ENCODE measurements at regions not wholly inside any gene's neighbourhood (a gene's known extent, or its start where the extent isn't known, plus 50 kb on each side); places are given as distances from the start of the nearest gene placed in this dataset.
"Not testable (repeated sequence)": the region's sequence is repeated elsewhere in the genome, so short reads cannot be mapped to it uniquely, and the experiment has no call there.

DNA sequence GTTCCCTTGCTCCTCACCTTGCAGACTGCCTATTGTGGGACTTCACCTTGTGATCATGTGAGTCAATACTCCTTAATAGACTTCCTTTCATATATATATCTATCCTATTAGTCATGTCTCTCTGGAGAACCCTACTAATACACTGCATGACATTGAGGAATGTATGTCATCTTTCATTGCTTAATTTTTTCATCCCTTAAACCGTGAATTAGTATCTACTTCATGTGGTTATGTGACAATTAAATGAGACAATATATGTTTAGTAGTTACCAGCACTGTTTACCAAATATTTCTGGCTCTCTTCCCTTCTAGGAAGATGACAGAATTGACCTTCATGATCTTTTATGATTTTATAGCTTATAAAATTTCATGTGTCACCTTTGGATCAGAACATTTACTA, 759.5 kb downstream of the GRXCR1 start:
- TF ChIP-seq, protein P1, sequence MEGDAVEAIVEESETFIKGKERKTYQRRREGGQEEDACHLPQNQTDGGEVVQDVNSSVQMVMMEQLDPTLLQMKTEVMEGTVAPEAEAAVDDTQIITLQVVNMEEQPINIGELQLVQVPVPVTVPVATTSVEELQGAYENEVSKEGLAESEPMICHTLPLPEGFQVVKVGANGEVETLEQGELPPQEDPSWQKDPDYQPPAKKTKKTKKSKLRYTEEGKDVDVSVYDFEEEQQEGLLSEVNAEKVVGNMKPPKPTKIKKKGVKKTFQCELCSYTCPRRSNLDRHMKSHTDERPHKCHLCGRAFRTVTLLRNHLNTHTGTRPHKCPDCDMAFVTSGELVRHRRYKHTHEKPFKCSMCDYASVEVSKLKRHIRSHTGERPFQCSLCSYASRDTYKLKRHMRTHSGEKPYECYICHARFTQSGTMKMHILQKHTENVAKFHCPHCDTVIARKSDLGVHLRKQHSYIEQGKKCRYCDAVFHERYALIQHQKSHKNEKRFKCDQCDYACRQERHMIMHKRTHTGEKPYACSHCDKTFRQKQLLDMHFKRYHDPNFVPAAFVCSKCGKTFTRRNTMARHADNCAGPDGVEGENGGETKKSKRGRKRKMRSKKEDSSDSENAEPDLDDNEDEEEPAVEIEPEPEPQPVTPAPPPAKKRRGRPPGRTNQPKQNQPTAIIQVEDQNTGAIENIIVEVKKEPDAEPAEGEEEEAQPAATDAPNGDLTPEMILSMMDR (IDR thresholded peaks at IDR 0.05): no peak
- no peak overlapping the region for H3K4me3 ChIP-seq (ENCODE audit: low read depth, low read length)
- H3K9ac ChIP-seq: no peak overlapping the region
- H3K9me3 ChIP-seq (ENCODE audit: control insufficient read depth, low read length): no peaks in the 10 kb centered on the region
- H3K27ac ChIP-seq: no peak overlapping the region
- no peaks in the 10 kb centered on the region for H3K79me2 ChIP-seq
- no peaks in the 10 kb centered on the region for H3K4me1 ChIP-seq
- no peaks in the 10 kb centered on the region for H3K27me3 ChIP-seq (ENCODE audit: control insufficient read depth, insufficient read depth, low read length)
- no peak overlapping the region for H2AFZ ChIP-seq
- H3K36me3 ChIP-seq (ENCODE audit: control insufficient read depth, insufficient read depth, low read length): no peaks in the 10 kb centered on the region
- no peak overlapping the region for H3K4me2 ChIP-seq (ENCODE audit: low read length)

DNA sequence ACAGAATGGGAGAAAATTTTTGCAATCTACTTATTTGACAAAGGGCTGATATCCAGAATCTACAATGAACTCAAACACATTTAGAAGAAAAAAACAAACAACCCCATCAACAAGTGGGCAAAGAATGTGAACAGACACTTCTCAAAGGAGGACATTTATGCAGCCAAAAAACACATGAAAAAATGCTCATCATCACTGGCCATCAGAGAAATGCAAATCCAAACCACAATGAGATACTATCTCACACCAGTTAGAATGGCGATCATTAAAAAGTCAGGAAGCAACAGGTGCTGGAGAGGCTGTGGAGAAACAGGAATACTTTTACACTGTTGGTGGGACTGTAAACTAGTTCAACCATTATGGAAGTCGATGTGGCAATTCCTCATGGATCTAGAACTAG, 767.0 kb downstream of the GRXCR1 start:
- not testable (repeated sequence) for H3K4me2 ChIP-seq (ENCODE audit: low read length); H3K27me3 ChIP-seq (ENCODE audit: control insufficient read depth, insufficient read depth, low read length); H3K9ac ChIP-seq; H3K27ac ChIP-seq; H3K79me2 ChIP-seq; H3K4me1 ChIP-seq; H3K9me3 ChIP-seq (ENCODE audit: control insufficient read depth, low read length); H2AFZ ChIP-seq; H3K36me3 ChIP-seq (ENCODE audit: control insufficient read depth, insufficient read depth, low read length); H3K4me3 ChIP-seq (ENCODE audit: low read depth, low read length)

DNA sequence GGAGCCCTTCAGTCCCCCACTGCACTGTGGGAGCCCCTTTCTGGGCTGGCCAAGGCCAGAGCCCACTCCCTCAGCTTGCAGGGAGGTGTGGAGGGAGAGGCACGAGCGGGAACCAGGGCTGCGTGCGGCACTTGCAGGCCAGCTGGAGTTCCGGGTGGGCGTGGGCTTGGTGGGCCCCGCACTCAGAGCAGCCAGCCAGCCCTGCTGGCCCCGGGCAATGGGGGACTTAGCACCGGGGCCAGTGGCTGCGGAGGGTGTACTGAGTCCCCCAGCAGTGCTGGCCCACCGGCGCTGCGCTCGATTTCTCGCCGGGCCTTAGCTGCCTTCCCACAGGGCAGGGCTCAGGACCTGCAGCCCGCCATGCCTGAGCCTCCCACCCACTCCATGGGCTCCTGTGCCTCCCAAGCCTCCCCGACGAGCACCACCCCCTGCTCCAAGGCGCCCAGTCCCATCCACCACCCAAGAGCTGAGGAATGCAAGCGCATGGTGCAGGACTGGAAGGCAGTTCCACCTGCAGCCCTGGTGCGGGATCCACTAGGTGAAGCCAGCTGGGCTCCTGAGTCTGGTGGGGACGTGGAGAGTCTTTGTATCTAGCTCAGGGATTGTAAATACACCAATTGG, 776.2 kb downstream of the KCTD8 start:
- H2AFZ ChIP-seq; H3K4me1 ChIP-seq; H3K36me3 ChIP-seq (ENCODE audit: control insufficient read depth, insufficient read depth, low read length); H3K9ac ChIP-seq; H3K4me2 ChIP-seq (ENCODE audit: low read length); H3K4me3 ChIP-seq (ENCODE audit: low read depth, low read length); H3K27me3 ChIP-seq (ENCODE audit: control insufficient read depth, insufficient read depth, low read length); H3K27ac ChIP-seq; H3K9me3 ChIP-seq (ENCODE audit: control insufficient read depth, low read length); H3K79me2 ChIP-seq: not testable (repeated sequence)

DNA sequence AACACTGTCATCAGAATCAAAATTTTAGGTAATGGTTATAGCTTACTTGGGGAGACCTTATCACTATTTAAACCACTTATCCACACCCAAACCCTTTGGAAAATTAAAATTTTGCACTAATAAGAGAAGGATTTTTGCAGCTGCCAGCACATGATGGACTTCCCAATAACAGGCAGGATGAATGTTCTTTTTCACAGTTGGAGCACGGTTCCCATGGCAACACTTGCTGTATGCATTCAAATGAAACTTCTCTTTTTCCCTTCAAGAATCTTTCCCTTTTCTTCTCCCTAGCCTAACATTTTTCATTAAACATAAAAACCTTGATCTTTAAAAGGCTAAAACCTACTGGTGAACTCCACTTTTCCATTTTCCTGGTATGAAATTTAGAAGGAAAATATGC, 768.2 kb downstream of the KCTD8 start:
- H3K27ac ChIP-seq: no peak overlapping the region
- H3K9me3 ChIP-seq (ENCODE audit: control insufficient read depth, low read length): no peaks in the 10 kb centered on the region
- TF ChIP-seq, protein P1 (IDR thresholded peaks at IDR 0.05): no peak
- H3K9ac ChIP-seq: no peak overlapping the region
- H3K79me2 ChIP-seq: no peaks in the 10 kb centered on the region
- no peak overlapping the region for H3K4me3 ChIP-seq (ENCODE audit: low read depth, low read length)
- no peaks in the 10 kb centered on the region for H3K27me3 ChIP-seq (ENCODE audit: control insufficient read depth, insufficient read depth, low read length)
- no peaks in the 10 kb centered on the region for H3K36me3 ChIP-seq (ENCODE audit: control insufficient read depth, insufficient read depth, low read length)
- no peak overlapping the region for H3K4me2 ChIP-seq (ENCODE audit: low read length)
- no peaks in the 10 kb centered on the region for H3K4me1 ChIP-seq
- no peak overlapping the region for H2AFZ ChIP-seq

DNA sequence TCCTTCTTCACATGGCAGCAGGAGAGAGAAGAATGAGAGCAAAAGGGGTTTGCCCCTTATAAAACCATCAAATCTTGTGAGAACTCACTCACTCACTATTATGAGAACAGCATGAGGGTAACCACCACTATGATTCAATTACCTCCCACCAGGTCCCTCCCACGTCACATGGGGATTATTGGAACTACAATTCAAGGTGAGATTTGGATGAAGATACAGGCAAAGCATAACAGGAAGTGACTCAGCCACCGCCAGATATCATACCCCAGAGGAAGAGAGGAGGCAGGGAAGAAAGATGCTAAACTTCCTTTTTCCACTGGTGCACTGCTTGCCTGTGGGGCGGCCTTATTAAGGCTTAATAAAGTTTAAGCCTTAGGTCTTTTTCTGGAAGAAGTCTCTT, 766.1 kb downstream of the KCTD8 start:
- H3K9ac ChIP-seq: no peak overlapping the region
- no peak overlapping the region for H3K4me2 ChIP-seq (ENCODE audit: low read length)
- no peaks in the 10 kb centered on the region for H3K9me3 ChIP-seq (ENCODE audit: control insufficient read depth, low read length)
- H3K27ac ChIP-seq: no peak overlapping the region
- no peaks in the 10 kb centered on the region for H3K27me3 ChIP-seq (ENCODE audit: control insufficient read depth, insufficient read depth, low read length)
- H3K4me1 ChIP-seq: no peaks in the 10 kb centered on the region
- H2AFZ ChIP-seq: no peak overlapping the region
- no peaks in the 10 kb centered on the region for H3K36me3 ChIP-seq (ENCODE audit: control insufficient read depth, insufficient read depth, low read length)
- TF ChIP-seq, protein P1 (IDR thresholded peaks at IDR 0.05): no peak
- H3K4me3 ChIP-seq (ENCODE audit: low read depth, low read length): no peak overlapping the region
- H3K79me2 ChIP-seq: no peaks in the 10 kb centered on the region

DNA sequence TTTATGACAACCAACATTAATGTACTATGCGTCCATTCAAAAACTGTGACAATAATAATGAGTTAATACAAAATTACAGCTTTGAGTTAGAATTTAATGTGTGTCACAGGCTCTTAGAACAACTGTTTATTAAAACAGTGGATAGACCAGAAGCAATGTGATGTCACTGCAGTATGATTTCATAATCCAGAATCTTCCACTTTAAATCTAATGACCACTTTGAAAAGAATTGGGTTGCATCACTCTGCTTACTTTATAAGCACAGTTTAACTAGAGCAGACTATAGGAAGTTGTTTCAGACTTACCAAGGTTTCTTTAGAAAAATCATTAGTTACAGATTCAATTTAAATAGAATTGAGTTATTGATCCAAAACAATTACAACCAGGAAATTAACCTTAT, 758.5 kb downstream of the KCTD8 start:
- H3K79me2 ChIP-seq: no peaks in the 10 kb centered on the region
- H3K9ac ChIP-seq: no peak overlapping the region
- no peak overlapping the region for H3K27ac ChIP-seq
- no peaks in the 10 kb centered on the region for H3K27me3 ChIP-seq (ENCODE audit: control insufficient read depth, insufficient read depth, low read length)
- H3K4me2 ChIP-seq (ENCODE audit: low read length): no peak overlapping the region
- TF ChIP-seq, protein P1 (IDR thresholded peaks at IDR 0.05): no peak
- H3K4me3 ChIP-seq (ENCODE audit: low read depth, low read length): no peak overlapping the region
- no peaks in the 10 kb centered on the region for H3K9me3 ChIP-seq (ENCODE audit: control insufficient read depth, low read length)
- H3K4me1 ChIP-seq: no peaks in the 10 kb centered on the region
- no peak overlapping the region for H2AFZ ChIP-seq
- H3K36me3 ChIP-seq (ENCODE audit: control insufficient read depth, insufficient read depth, low read length): no peaks in the 10 kb centered on the region

All from parathyroid adenoma (tissue), 2 donors.